H1 (cell line): ENCODE measurements at regions not wholly inside any gene's neighbourhood (a gene's known extent, or its start where the extent isn't known, plus 50 kb on each side); places are given as distances from the start of the nearest gene placed in this dataset.

Source experiments
- CBX5 ChIP-seq: fragments of 300-800, 300-1000 bp; sonication (generic); IDR thresholded peaks from 2 replicates; pipeline ENCODE4 v1.7.1; 2016; ENCODE audit warnings: antibody characterized with exemption, low read length, low read depth
- NANOG ChIP-seq: IDR thresholded peaks from 2 replicates; pipeline ENCODE4 v1.6.1; 2011; ENCODE audit warnings: low read length, low read depth, mild to moderate bottlenecking, inconsistent platforms; ENCODE audit not compliant: insufficient read depth, poor library complexity, severe bottlenecking
- TF ChIP-seq, protein P1 (sequence below), 3 experiments: IDR thresholded peaks; 1 replicate in 2 of 3; 2 replicates in 1 of 3; pipeline versions ENCODE4 v1.5.1 to v1.6.1; 2011; ENCODE audit warnings: low read length in 3 of 3, mild to moderate bottlenecking in 3 of 3, inconsistent platforms in 2 of 3, low read depth in 1 of 3, moderate library complexity in 1 of 3; ENCODE audit not compliant: insufficient read depth in 1 of 3; ENCODE audit errors: control extremely low read depth in 1 of 3

- TF ChIP-seq, protein P1, sequence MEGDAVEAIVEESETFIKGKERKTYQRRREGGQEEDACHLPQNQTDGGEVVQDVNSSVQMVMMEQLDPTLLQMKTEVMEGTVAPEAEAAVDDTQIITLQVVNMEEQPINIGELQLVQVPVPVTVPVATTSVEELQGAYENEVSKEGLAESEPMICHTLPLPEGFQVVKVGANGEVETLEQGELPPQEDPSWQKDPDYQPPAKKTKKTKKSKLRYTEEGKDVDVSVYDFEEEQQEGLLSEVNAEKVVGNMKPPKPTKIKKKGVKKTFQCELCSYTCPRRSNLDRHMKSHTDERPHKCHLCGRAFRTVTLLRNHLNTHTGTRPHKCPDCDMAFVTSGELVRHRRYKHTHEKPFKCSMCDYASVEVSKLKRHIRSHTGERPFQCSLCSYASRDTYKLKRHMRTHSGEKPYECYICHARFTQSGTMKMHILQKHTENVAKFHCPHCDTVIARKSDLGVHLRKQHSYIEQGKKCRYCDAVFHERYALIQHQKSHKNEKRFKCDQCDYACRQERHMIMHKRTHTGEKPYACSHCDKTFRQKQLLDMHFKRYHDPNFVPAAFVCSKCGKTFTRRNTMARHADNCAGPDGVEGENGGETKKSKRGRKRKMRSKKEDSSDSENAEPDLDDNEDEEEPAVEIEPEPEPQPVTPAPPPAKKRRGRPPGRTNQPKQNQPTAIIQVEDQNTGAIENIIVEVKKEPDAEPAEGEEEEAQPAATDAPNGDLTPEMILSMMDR (IDR thresholded peaks at IDR 0.05; ENCODE audit: control extremely low read depth in 1 of 3, insufficient read depth in 1 of 3, low read depth in 1 of 3, low read length in 3 of 3): no peak
- TF ChIP-seq NANOG: no peak
- TF ChIP-seq CBX5: no peak
These were observed 62.4 kb upstream of the STUM start (continued) for GRCh38 chr1:226486161-226486560.
